ENCODE measurements at regions not wholly inside any gene's neighbourhood (a gene's known extent, or its start where the extent isn't known, plus 50 kb on each side); places are given as distances from the start of the nearest gene placed in this dataset.
A peak's percentile ranks its signal among the peaks of the same experiment; 100 is the strongest.

DNA sequence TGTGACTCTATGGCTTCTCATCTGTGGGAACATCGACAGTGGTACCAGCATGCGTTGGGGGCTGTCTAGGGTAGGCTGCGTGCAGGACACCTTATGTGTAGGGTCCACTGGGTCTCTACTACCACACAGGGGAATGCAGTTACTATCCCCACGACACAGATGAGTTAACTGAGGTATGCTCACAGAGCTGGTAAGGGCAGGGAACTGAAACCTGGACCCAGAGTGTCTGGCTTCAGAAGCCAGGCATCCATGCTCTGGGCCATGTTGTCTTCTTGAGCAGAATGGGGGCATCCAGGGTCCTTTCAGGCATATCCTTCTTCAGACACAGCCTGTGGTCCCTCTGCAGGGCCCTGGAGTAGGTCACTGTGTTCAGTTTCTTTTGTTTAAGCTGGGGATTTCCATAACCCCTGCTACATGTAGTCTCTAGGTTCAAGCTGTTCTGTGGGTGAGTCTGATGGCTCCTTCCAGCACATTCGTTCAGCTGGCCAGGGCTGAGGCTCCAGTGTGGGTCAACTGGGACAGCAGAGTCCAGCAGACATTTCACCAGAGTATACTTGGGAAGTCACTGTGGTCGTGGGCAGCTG lies 148.8 kb downstream of the GADD45G start:
- Histone ChIP-seq H3K9me3 (ENCODE audit: low read depth, low read length, poor library complexity, severe bottlenecking) (no peaks in the 10 kb centered on the region), H3K4me3 (ENCODE audit: low read depth, low read length, poor library complexity, severe bottlenecking) (no peak overlapping the region), H3K27me3 (replicated peaks; ENCODE audit: insufficient read depth, low read depth, low read length, poor library complexity) (no peaks in the 10 kb centered on the region), H3K4me1 (ENCODE audit: insufficient read depth, low read length, poor library complexity, severe bottlenecking) (no peaks in the 10 kb centered on the region), H3K27ac (ENCODE audit: low read depth, low read length, poor library complexity, severe bottlenecking) (no peak overlapping the region), H3K36me3 (ENCODE audit: insufficient read depth, low read length, poor library complexity, severe bottlenecking) (no peaks in the 10 kb centered on the region)
- BruUV-seq (replicated peaks), result no TSS peak
- DNase-seq (ENCODE audit: low spot score), result no peak
- POLR2A ChIA-PET (ENCODE audit: low non-redundant PET), result no interaction called here
- CTCF ChIA-PET, result no interaction called here
- intact Hi-C loops (cut with micrococcal nuclease; ENCODE audit: unreplicated experiment), result no loop called here
- no peak for TF ChIP-seq EZH2 (IDR thresholded peaks at IDR 0.05; ENCODE audit: borderline replicate concordance, low read depth, low read length, poor library complexity, severe bottlenecking)
- TF ChIP-seq CTCF (conservative IDR thresholded peaks at IDR 0.05; ENCODE audit: low read depth, low read length), result no peak

- Histone ChIP-seq H3K4me3 (ENCODE audit: low read depth, low read length, poor library complexity, severe bottlenecking) (no peak overlapping the region), H3K9me3 (ENCODE audit: low read depth, low read length, poor library complexity, severe bottlenecking) (no peaks in the 10 kb centered on the region), H3K27me3 (replicated peaks; ENCODE audit: insufficient read depth, low read depth, low read length, poor library complexity) (no peaks in the 10 kb centered on the region), H3K36me3 (ENCODE audit: insufficient read depth, low read length, poor library complexity, severe bottlenecking) (no peaks in the 10 kb centered on the region), H3K27ac (ENCODE audit: low read depth, low read length, poor library complexity, severe bottlenecking) (no peak overlapping the region), H3K4me1 (ENCODE audit: insufficient read depth, low read length, poor library complexity, severe bottlenecking) (no peaks in the 10 kb centered on the region)
- intact Hi-C loops (cut with micrococcal nuclease; ENCODE audit: unreplicated experiment), result no loop called here
- TF ChIP-seq EZH2 (IDR thresholded peaks at IDR 0.05; ENCODE audit: borderline replicate concordance, low read depth, low read length, poor library complexity, severe bottlenecking) (no peak), CTCF (conservative IDR thresholded peaks at IDR 0.05; ENCODE audit: low read depth, low read length) (no peak)
- CTCF ChIA-PET, result no interaction called here
- no TSS peak for BruUV-seq (replicated peaks)
- POLR2A ChIA-PET (ENCODE audit: low non-redundant PET), result no interaction called here
- DNase-seq (ENCODE audit: low spot score), result no peak
Measured at GRCh38 chr9:89754193-89754592, 149.4 kb downstream of the GADD45G start.

DNA sequence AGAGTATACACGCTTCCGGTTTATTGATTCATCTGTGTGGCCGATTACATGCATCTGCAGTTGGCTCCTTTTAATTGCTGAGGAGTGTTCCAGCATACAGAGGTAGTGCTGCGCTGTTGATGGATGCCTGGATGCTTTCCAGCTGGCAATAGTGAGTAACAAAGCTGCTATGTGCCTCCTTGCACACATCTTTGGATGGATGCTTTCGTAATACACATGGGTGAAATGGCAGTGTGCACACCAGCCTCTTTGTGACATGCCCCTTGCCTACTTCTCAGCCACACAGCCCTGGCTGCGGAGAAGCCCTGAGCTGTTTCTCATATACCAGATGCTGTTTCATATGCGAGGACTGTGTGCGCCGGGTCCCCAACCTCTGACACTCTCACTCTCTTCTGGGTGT lies 151.0 kb downstream of the GADD45G start:
- ChIA-PET POLR2A (ENCODE audit: low non-redundant PET) (no interaction called here), CTCF (no interaction called here)
- H3K36me3 ChIP-seq (ENCODE audit: insufficient read depth, low read length, poor library complexity, severe bottlenecking), result no peaks in the 10 kb centered on the region
- TF ChIP-seq CTCF (conservative IDR thresholded peaks at IDR 0.05; ENCODE audit: low read depth, low read length) (no peak), EZH2 (IDR thresholded peaks at IDR 0.05; ENCODE audit: borderline replicate concordance, low read depth, low read length, poor library complexity, severe bottlenecking) (no peak)
- no peaks in the 10 kb centered on the region for H3K27me3 ChIP-seq (replicated peaks; ENCODE audit: insufficient read depth, low read depth, low read length, poor library complexity)
- intact Hi-C loops (cut with micrococcal nuclease; ENCODE audit: unreplicated experiment), result no loop called here
- DNase-seq (ENCODE audit: low spot score), result peak; percentile 10
- no peaks in the 10 kb centered on the region for H3K9me3 ChIP-seq (ENCODE audit: low read depth, low read length, poor library complexity, severe bottlenecking)
- no peak overlapping the region for H3K27ac ChIP-seq (ENCODE audit: low read depth, low read length, poor library complexity, severe bottlenecking)
- no peak overlapping the region for H3K4me3 ChIP-seq (ENCODE audit: low read depth, low read length, poor library complexity, severe bottlenecking)
- no peaks in the 10 kb centered on the region for H3K4me1 ChIP-seq (ENCODE audit: insufficient read depth, low read length, poor library complexity, severe bottlenecking)
- no TSS peak for BruUV-seq (replicated peaks)
